ENCODE measurements at regions not wholly inside any gene's neighbourhood (a gene's known extent, or its start where the extent isn't known, plus 50 kb on each side); places are given as distances from the start of the nearest gene placed in this dataset.

GRCh38 chr2:236867441-236868260 lies 218.0 kb upstream of the COPS8 start:
- DNase-seq = no peak
- Histone ChIP-seq H3K9ac (ENCODE audit: low read depth in 2 of 2, low read length in 2 of 2) (no peak overlapping the region), H3K36me3 (no peaks in the 10 kb centered on the region), H3K4me3 (no peak overlapping the region), H3K4me1 (no peaks in the 10 kb centered on the region), H3K27ac (no peak overlapping the region), H3K27me3 (no peaks in the 10 kb centered on the region), H3K9me3 (no peaks in the 10 kb centered on the region)
- intact Hi-C loops (cut with DNase I) = no loop called here
- TF ChIP-seq CTCF (IDR thresholded peaks at IDR 0.05) = no peak

DNA sequence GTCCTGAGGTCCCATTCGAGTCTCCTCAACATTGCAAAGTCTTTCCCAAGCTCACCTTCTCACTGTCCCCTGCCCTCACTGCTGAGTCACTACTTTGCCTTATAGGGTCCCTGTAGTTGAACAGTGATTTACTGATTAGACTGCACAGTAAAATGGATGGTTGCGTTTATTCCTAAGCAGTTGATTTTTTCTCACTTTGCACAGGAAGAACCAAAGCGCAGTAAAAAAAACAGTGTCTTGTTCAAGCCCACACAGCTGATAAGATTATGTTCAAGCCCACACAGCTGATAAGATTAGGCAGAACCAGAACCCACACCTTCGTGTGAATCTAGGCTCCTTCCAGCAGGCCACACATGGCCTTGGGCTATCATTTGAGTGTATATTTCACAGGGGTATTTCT lies 215.3 kb upstream of the COPS8 start:
- no peak for DNase-seq
- no peak overlapping the region for H3K4me3 ChIP-seq
- no peaks in the 10 kb centered on the region for H3K27me3 ChIP-seq
- intact Hi-C loops (cut with DNase I) = no loop called here
- TF ChIP-seq CTCF (IDR thresholded peaks at IDR 0.05) = no peak
- no peaks in the 10 kb centered on the region for H3K36me3 ChIP-seq
- no peaks in the 10 kb centered on the region for H3K9me3 ChIP-seq
- no peak overlapping the region for H3K27ac ChIP-seq
- no peak overlapping the region for H3K9ac ChIP-seq (ENCODE audit: low read depth in 2 of 2, low read length in 2 of 2)
- no peaks in the 10 kb centered on the region for H3K4me1 ChIP-seq

- Histone ChIP-seq H3K27ac (peak overlapping the region; percentile 11), H3K27me3 (no peaks in the 10 kb centered on the region), H3K4me1 (no peaks in the 10 kb centered on the region), H3K9ac (ENCODE audit: low read depth in 2 of 2, low read length in 2 of 2) (no peak overlapping the region), H3K4me3 (no peak overlapping the region), H3K9me3 (no peaks in the 10 kb centered on the region), H3K36me3 (no peaks in the 10 kb centered on the region)
- DNase-seq = peak; percentile 30
- no peak for TF ChIP-seq CTCF (IDR thresholded peaks at IDR 0.05)
- intact Hi-C loops (cut with DNase I) = no loop called here
Measured at GRCh38 chr2:236871500-236872001, 214.1 kb upstream of the COPS8 start.

DNA sequence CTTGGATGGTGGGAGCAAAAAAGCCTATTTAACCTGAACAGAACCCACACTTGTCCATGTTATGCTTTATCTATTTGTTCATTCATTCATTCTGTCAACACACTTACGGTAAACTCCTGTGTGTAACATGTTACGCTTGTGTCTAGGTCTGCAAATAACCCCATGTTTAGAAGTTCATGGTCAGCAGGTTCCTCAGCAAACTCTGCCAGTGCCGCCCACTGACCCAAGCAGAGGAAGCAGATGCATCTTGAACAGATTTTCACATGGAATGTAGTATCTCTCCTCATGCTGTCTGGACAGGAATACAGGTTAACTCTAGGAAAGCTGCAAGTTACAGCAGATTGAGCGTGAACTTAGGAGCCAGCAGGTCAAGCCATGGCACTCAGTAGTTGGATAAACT lies 213.7 kb upstream of the COPS8 start:
- intact Hi-C loops (cut with DNase I) = no loop called here
- no peaks in the 10 kb centered on the region for H3K27me3 ChIP-seq
- no peaks in the 10 kb centered on the region for H3K4me1 ChIP-seq
- H3K4me3 ChIP-seq = no peak overlapping the region
- no peaks in the 10 kb centered on the region for H3K36me3 ChIP-seq
- H3K9ac ChIP-seq (ENCODE audit: low read depth in 2 of 2, low read length in 2 of 2) = no peak overlapping the region
- H3K27ac ChIP-seq = peak overlapping the region; percentile 11
- TF ChIP-seq CTCF (IDR thresholded peaks at IDR 0.05) = no peak
- H3K9me3 ChIP-seq = no peaks in the 10 kb centered on the region
- DNase-seq = peak; percentile 14

DNA sequence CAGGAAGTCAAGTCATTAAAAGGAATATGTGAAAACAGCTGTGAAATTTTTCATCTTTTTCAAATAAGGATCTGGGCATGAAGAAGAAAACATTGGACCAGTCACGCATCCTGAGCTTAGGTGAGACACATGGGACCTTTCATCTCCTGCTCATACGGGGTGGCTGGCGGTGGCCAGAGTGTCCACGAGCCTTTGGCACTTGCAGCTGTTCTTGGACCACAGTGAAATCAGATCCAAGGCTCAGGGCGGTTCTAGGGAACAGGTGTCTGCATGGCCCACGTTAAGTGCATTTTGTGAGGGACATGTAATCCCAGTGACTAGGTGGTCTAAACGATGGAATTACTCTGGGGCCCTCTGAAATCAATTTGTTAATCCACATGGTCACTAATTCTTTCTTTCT lies 212.7 kb upstream of the COPS8 start:
- H3K36me3 ChIP-seq = no peaks in the 10 kb centered on the region
- no peaks in the 10 kb centered on the region for H3K9me3 ChIP-seq
- peak; percentile 10 for DNase-seq
- TF ChIP-seq CTCF (IDR thresholded peaks at IDR 0.05) = no peak
- H3K27me3 ChIP-seq = no peaks in the 10 kb centered on the region
- H3K27ac ChIP-seq = no peak overlapping the region
- no peak overlapping the region for H3K9ac ChIP-seq (ENCODE audit: low read depth in 2 of 2, low read length in 2 of 2)
- intact Hi-C loops (cut with DNase I) = no loop called here
- no peak overlapping the region for H3K4me3 ChIP-seq
- H3K4me1 ChIP-seq = no peaks in the 10 kb centered on the region
